BE2C (cell line): ENCODE measurements at regions not wholly inside any gene's neighbourhood (a gene's known extent, or its start where the extent isn't known, plus 50 kb on each side); places are given as distances from the start of the nearest gene placed in this dataset.

Experiments
- DNase-seq: peaks from one replicate; pipeline ENCODE4 v3.0.0-alpha.2; 2020
- H3K27me3 ChIP-seq: fragments of 250-450 bp; sonication (Bioruptor Pico); 2 replicates; pipeline ENCODE4 v1.5.1; 2020; ENCODE audit warnings: mild to moderate bottlenecking
- H3K36me3 ChIP-seq: fragments of 250-450 bp; sonication (Bioruptor Pico); 2 replicates; pipeline ENCODE4 v1.5.1; 2020; ENCODE audit warnings: mild to moderate bottlenecking
- H3K4me1 ChIP-seq: fragments of 250-450 bp; sonication (Bioruptor Pico); 2 replicates; pipeline ENCODE4 v1.5.1; 2020
- H3K4me3 ChIP-seq: 2 replicates; pipeline ENCODE4 v1.5.1; 2011; ENCODE audit warnings: low read depth, low read length
- H3K9me3 ChIP-seq: fragments of 250-450 bp; sonication (Bioruptor Pico); 2 replicates; pipeline ENCODE4 v1.5.1; 2020
- CTCF ChIP-seq: IDR thresholded peaks from 2 replicates; pipeline ENCODE4 v1.5.1; 2012; ENCODE audit warnings: mild to moderate bottlenecking, low read depth, low read length

GRCh38 chr10:33715303-33715975 lies 381.0 kb upstream of the NRP1 start:
- H3K36me3 ChIP-seq: no peaks in the 10 kb centered on the region
- no peak for DNase-seq
- no peak overlapping the region for H3K4me3 ChIP-seq
- TF ChIP-seq CTCF: no peak
- H3K27me3 ChIP-seq: no peaks in the 10 kb centered on the region
- peaks cover 5% of the 10 kb centered on the region for H3K4me1 ChIP-seq
- H3K9me3 ChIP-seq: no peaks in the 10 kb centered on the region; the same call in 1 of the 2 replicates

- no peak overlapping the region for H3K4me3 ChIP-seq
- TF ChIP-seq CTCF: no peak
- H3K27me3 ChIP-seq: no peaks in the 10 kb centered on the region
- DNase-seq: no peak
- no peaks in the 10 kb centered on the region for H3K36me3 ChIP-seq
- no peaks in the 10 kb centered on the region for H3K9me3 ChIP-seq
- no peaks in the 10 kb centered on the region for H3K4me1 ChIP-seq
Observed at GRCh38 chr10:33712825-33713224, 378.4 kb upstream of the NRP1 start.

- H3K4me3 ChIP-seq: no peak overlapping the region
- H3K9me3 ChIP-seq: no peaks in the 10 kb centered on the region
- H3K36me3 ChIP-seq: no peaks in the 10 kb centered on the region
- H3K4me1 ChIP-seq: no peaks in the 10 kb centered on the region
- no peak for DNase-seq
- H3K27me3 ChIP-seq: no peaks in the 10 kb centered on the region
- TF ChIP-seq CTCF: no peak
Observed at GRCh38 chr10:33710006-33710405, 375.5 kb upstream of the NRP1 start.

GRCh38 chr10:33709008-33709753 lies 374.7 kb upstream of the NRP1 start:
- Histone ChIP-seq H3K27me3 (no peaks in the 10 kb centered on the region), H3K9me3 (no peaks in the 10 kb centered on the region), H3K36me3 (no peaks in the 10 kb centered on the region), H3K4me3 (no peak overlapping the region), H3K4me1 (no peaks in the 10 kb centered on the region)
- DNase-seq: no peak
- TF ChIP-seq CTCF: no peak

- Histone ChIP-seq H3K4me1 (no peaks in the 10 kb centered on the region), H3K4me3 (no peak overlapping the region), H3K9me3 (no peaks in the 10 kb centered on the region), H3K36me3 (no peaks in the 10 kb centered on the region), H3K27me3 (no peaks in the 10 kb centered on the region)
- TF ChIP-seq CTCF: no peak
- DNase-seq: no peak
Observed at GRCh38 chr10:33708561-33708960, 374.1 kb upstream of the NRP1 start.

GRCh38 chr10:33706746-33707145 lies 372.3 kb upstream of the NRP1 start:
- no peak for DNase-seq

More at GRCh38 chr10:33706746-33707145, 372.3 kb upstream of the NRP1 start:
- H3K9me3 ChIP-seq: no peaks in the 10 kb centered on the region
- no peaks in the 10 kb centered on the region for H3K36me3 ChIP-seq
- H3K4me3 ChIP-seq: no peak overlapping the region
- no peak for TF ChIP-seq CTCF
- no peaks in the 10 kb centered on the region for H3K4me1 ChIP-seq
- H3K27me3 ChIP-seq: no peaks in the 10 kb centered on the region
